GM12878 (cell line): ENCODE measurements at regions not wholly inside any gene's neighbourhood (a gene's known extent, or its start where the extent isn't known, plus 50 kb on each side); places are given as distances from the start of the nearest gene placed in this dataset.
"Not testable (repeated sequence)": the region's sequence is repeated elsewhere in the genome, so short reads cannot be mapped to it uniquely, and the experiment has no call there.

Experiments used
- ATAC-seq: fragments of 200-7000 bp; cut with Tn5 transposase; 3 replicates; pipeline ENCODE4 v1.9.1; 2020; ENCODE audit warnings: mild to moderate bottlenecking, moderate library complexity
- BruUV-seq: library from RNA; stranded (reverse); fragments of 400-500 nt; replicated peaks from 2 replicates; lab custom pipeline; 2021; lab: Mats Ljungman, UMichigan
- CTCF ChIA-PET: fragments of 300-600 bp; sonication (Branson Sonifier 250); formaldehyde crosslinking; extraction: SDS; loops from one replicate; lab custom pipeline; 2021; ENCODE audit warnings: inconsistent platforms; lab: Yijun Ruan, JAX
- POLR2A ChIA-PET: fragments of 350-600 bp; formaldehyde crosslinking; extraction: SDS; loops from one replicate; lab custom pipeline; 2021; ENCODE audit warnings: inconsistent platforms; lab: Charles Lee
- RAD21 ChIA-PET: fragments of 300-600 bp; sonication (Branson Sonifier 250); formaldehyde crosslinking; loops from one replicate; lab custom pipeline; 2023; ENCODE audit warnings: antibody characterized with exemption; ENCODE audit not compliant: unreplicated experiment; lab: Charles Lee
- SMC1A ChIA-PET: fragments of 300-600 bp; sonication (Branson Sonifier 250); formaldehyde crosslinking; loops from one replicate; lab custom pipeline; 2023; ENCODE audit not compliant: unreplicated experiment, uncharacterized antibody; lab: Charles Lee
- DNase-seq: peaks from one replicate; pipeline ENCODE4 v3.0.0-alpha.2; 2011; ENCODE audit warnings: low read depth, low spot score
- FAIRE-seq: peaks from 3 replicates; lab custom pipeline; 2011; peaks lifted over from hg19 to GRCh38; lab: Jason Lieb, UNC
- H2AFZ ChIP-seq: 2 replicates; pipeline ENCODE4 v1.6.0; 2011; ENCODE audit warnings: low read depth, low read length, control low read depth; ENCODE audit not compliant: control insufficient read depth
- H3K27ac ChIP-seq: 2 replicates; pipeline ENCODE4 v1.5.1; 2011; ENCODE audit warnings: control low read depth; ENCODE audit not compliant: control insufficient read depth, insufficient read depth
- H3K27me3 ChIP-seq, 2 experiments: replicated peaks in 1 of 2; 2 replicates each; pipeline versions ENCODE4 v1.6.0 to v1.6.1; 2011; ENCODE audit warnings: low read length in 1 of 2; ENCODE audit not compliant: control insufficient read depth in 2 of 2, insufficient read depth in 2 of 2
- H3K36me3 ChIP-seq, 2 experiments: 2 replicates each; pipeline ENCODE4 v1.5.1; 2011; ENCODE audit warnings: low read length in 1 of 2; ENCODE audit not compliant: control insufficient read depth in 2 of 2, insufficient read depth in 2 of 2
- H3K4me1 ChIP-seq: 2 replicates; pipeline ENCODE4 v1.6.1; 2011; ENCODE audit warnings: mild to moderate bottlenecking, low read length, moderate library complexity, mixed read lengths; ENCODE audit not compliant: control insufficient read depth, insufficient read depth
- H3K4me2 ChIP-seq: 2 replicates; pipeline ENCODE4 v1.6.0; 2011; ENCODE audit warnings: control low read depth; ENCODE audit not compliant: control insufficient read depth, insufficient read depth
- H3K4me3 ChIP-seq: fragments of 200-600 bp; sonication (generic); 2 replicates; pipeline ENCODE4 v1.5.1; 2016
- H3K79me2 ChIP-seq: 2 replicates; pipeline ENCODE4 v1.6.0; 2011; ENCODE audit warnings: low read length; ENCODE audit not compliant: control insufficient read depth, insufficient read depth
- H3K9ac ChIP-seq: 2 replicates; pipeline ENCODE4 v1.8.0; 2011; ENCODE audit warnings: low read length, control low read depth, mixed read lengths; ENCODE audit not compliant: control insufficient read depth, insufficient read depth
- H3K9me3 ChIP-seq: replicated peaks from 3 replicates; pipeline ENCODE4 v1.5.1; 2011; ENCODE audit warnings: mild to moderate bottlenecking, low read length; ENCODE audit not compliant: control insufficient read depth, insufficient read depth
- H4K20me1 ChIP-seq: 2 replicates; pipeline ENCODE4 v1.6.0; 2011; ENCODE audit not compliant: control insufficient read depth, insufficient read depth
- WGBS: methylation state at CpG from one replicate; pipeline ENCODE4 v1.1.6; 2016; ENCODE audit warnings: low lambda C conversion rate; ENCODE audit not compliant: insufficient replicate concordance, insufficient coverage; ENCODE audit errors: missing lambda C conversion rate; 5-methylcytosine and 5-hydroxymethylcytosine counted together
- in situ Hi-C: fragments of 300-500 bp; cut with MboI; formaldehyde crosslinking; loops from 9 replicates; pipeline ENCODE4 v1.14.3; 2018; ENCODE audit warnings: mixed read lengths
- intact Hi-C: fragments of 100-400 bp; cut with micrococcal nuclease; formaldehyde crosslinking; loops from one replicate; pipeline ENCODE4 v1.14.2; 2022; ENCODE audit not compliant: unreplicated experiment

DNA sequence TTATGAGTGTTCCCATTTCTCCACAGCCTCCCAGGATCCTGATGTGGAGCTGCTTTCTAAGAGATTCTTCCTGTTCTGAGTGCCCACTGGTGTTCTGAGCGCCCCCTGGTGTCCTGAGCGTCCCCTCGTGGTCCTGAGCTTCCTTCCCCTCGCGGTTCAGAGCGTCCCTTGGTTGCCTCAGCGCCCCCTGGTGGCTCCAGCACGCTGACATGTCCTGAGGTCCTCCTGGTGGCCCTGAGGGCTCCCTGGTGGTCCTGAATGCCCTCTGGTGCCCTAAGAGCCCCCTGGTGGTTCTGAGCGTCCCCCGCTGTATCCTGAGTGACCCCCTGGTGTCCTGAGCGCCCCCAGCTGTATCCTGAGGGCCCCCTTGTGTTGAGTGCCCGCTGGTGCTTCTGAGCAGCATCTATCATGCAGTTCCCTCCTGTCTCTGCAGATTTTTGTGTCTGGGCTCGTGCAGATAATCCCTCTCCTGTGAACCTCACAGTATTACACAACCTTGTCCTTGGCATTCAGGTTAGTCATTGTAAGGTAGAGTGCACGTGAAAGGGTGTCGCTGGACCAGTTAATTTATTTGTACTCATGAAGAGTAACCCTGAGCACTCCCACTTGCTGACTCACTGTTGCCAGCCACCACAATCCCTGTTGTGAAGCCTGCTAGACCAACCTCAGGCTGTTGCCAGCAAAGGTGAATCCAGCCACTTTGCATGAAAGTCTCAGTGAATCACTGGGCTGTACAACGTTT is 1214.9 kb downstream of the TMEM121 start:
- no CpG with 5 or more reads among the region's 16 CpGs for WGBS
- H3K4me3 ChIP-seq, H4K20me1 ChIP-seq, intact Hi-C loops, H3K4me2 ChIP-seq, in situ Hi-C loops, H3K27me3 ChIP-seq, H3K79me2 ChIP-seq, H2AFZ ChIP-seq, BruUV-seq, H3K36me3 ChIP-seq, FAIRE-seq, POLR2A ChIA-PET, H3K27ac ChIP-seq, H3K9me3 ChIP-seq, DNase-seq, H3K9ac ChIP-seq, RAD21 ChIA-PET, H3K4me1 ChIP-seq, ATAC-seq: not testable (repeated sequence)
- ChIA-PET CTCF (interaction anchor here (0.6 kb wide), 2 partner anchors 47 to 50 kb away, joined by 3 to 5 read pairs; no protein-coding TSS in a partner anchor), SMC1A (interaction anchor here (0.6 kb wide), 1 partner anchor 80 kb away, joined by 3 read pairs; no protein-coding TSS in a partner anchor)

DNA sequence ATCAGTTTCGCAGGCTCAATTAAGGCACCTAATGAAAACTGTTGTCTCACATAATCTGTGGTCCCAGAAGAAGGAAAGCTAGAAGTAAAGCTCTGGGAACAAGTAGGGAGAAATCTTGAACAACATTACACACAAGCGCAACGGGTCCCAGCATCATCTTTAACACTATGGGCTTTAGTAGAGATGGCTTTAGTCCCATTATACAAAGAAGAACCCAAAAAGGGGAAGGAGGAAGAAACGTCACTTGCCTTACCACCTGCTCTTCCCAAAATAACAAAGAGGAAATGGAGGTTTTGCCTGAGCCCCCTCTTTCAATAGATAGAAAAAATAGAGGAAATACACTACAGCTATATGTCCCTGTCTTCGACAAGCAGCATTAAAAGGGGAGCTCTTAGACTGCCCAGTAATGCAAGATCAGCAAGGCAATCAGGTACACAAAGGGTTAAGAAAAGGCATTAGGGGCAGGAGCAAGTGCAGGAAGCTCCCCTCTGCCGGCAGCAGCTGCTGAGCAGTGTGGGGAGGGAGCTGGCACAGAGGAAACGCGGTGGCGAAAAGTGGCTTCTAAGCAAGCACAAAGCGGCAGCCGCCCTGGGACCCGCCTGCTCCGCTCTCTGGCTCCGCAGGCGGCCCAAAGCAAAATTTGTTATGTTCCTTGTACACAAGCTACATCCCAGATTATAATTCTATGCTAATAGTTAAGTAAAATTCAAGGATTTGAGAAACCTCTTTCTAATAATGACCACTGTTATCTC is 1218.8 kb downstream of the TMEM121 start:
- POLR2A ChIA-PET, result not testable (repeated sequence)
- WGBS, result 20% methylated on average over 2 of the region's 15 CpGs

DNA sequence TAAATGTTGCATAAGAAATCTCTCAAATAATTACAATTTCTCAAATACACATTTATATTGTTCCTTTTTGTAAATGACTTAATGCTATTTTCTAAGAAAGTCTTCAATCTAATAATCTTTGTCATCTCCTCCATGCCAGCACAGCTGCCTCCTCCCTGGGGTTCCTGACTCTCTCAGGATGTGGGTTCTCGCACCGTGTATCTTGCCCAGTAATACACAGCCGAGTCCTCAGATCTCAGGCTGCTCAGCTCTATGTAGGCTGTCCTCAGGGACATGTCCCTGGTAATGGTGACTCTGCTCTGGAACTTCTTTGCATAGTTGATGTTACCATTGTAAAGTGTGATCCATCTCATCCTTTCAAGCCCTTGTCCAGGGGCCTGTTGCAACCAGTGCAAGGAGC is 1223.7 kb downstream of the TMEM121 start:
- RAD21 ChIA-PET, SMC1A ChIA-PET, H3K9ac ChIP-seq, ATAC-seq, H4K20me1 ChIP-seq, H3K27me3 ChIP-seq, H3K79me2 ChIP-seq, H3K9me3 ChIP-seq, DNase-seq, POLR2A ChIA-PET, H3K36me3 ChIP-seq, FAIRE-seq, H3K27ac ChIP-seq, in situ Hi-C loops, BruUV-seq, intact Hi-C loops, H3K4me3 ChIP-seq, CTCF ChIA-PET, H3K4me2 ChIP-seq, H2AFZ ChIP-seq, H3K4me1 ChIP-seq: not testable (repeated sequence)
- no CpG with 5 or more reads among the region's 3 CpGs for WGBS

More for the DNA sequence above, 1218.8 kb downstream of the TMEM121 start:
- H3K4me2 ChIP-seq, H3K4me3 ChIP-seq, SMC1A ChIA-PET, BruUV-seq, H3K79me2 ChIP-seq, H3K9ac ChIP-seq, intact Hi-C loops, H3K4me1 ChIP-seq, H4K20me1 ChIP-seq, CTCF ChIA-PET, H3K27me3 ChIP-seq, H3K9me3 ChIP-seq, H3K36me3 ChIP-seq, in situ Hi-C loops, H3K27ac ChIP-seq, DNase-seq, RAD21 ChIA-PET, H2AFZ ChIP-seq, FAIRE-seq: not testable (repeated sequence)
- peak; percentile 93 for ATAC-seq

DNA sequence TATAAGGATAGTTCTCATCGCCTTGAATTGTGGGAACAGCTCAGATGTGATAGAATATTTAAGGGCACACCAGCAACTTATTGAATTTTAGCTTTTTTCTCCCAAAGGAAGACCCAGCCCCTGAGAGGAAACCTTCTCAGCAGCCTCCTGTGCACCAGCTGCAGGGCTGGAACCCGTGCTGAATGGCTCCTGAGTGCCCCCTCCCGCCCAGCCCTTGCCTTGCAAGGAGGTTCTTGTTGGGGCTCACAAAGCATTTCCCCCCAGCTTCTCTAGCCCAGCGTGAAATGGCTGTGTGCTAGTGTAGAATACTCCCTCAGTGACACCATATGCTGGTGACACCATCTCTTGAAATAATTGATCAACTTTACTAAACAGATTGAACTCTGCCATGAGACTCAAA is 1227.4 kb downstream of the TMEM121 start:
- POLR2A ChIA-PET, H3K4me1 ChIP-seq, ATAC-seq, H3K9me3 ChIP-seq, H3K4me2 ChIP-seq, RAD21 ChIA-PET, H2AFZ ChIP-seq, H3K9ac ChIP-seq, H3K27me3 ChIP-seq, BruUV-seq, H3K79me2 ChIP-seq, SMC1A ChIA-PET, in situ Hi-C loops, H3K27ac ChIP-seq, intact Hi-C loops, H4K20me1 ChIP-seq, FAIRE-seq, H3K4me3 ChIP-seq, DNase-seq, CTCF ChIA-PET, H3K36me3 ChIP-seq: not testable (repeated sequence)
- no CpG with 5 or more reads among the region's 4 CpGs for WGBS
